ENCODE measurements at regions not wholly inside any gene's neighbourhood (a gene's known extent, or its start where the extent isn't known, plus 50 kb on each side); places are given as distances from the start of the nearest gene placed in this dataset.

DNA sequence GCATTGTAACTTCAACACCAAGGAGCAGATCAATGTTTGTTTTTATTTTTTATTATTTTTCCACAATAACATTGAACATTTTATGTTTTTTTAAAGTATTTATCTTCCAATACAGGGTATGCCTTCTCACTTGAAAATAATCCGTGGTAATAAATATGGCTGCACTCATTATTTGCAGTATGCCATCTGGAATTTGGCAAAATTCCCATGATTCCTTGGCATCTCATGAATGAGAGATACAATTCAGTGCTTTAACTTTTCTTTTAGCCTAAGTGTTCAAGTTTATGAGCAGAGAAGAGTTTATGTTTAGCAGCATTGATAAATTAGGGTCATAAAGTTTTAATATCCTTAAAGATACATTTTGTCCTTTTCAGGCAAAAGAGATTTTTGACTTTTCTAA is 1109.6 kb upstream of the ATXN8OS start:
- TF ChIP-seq, protein P1, sequence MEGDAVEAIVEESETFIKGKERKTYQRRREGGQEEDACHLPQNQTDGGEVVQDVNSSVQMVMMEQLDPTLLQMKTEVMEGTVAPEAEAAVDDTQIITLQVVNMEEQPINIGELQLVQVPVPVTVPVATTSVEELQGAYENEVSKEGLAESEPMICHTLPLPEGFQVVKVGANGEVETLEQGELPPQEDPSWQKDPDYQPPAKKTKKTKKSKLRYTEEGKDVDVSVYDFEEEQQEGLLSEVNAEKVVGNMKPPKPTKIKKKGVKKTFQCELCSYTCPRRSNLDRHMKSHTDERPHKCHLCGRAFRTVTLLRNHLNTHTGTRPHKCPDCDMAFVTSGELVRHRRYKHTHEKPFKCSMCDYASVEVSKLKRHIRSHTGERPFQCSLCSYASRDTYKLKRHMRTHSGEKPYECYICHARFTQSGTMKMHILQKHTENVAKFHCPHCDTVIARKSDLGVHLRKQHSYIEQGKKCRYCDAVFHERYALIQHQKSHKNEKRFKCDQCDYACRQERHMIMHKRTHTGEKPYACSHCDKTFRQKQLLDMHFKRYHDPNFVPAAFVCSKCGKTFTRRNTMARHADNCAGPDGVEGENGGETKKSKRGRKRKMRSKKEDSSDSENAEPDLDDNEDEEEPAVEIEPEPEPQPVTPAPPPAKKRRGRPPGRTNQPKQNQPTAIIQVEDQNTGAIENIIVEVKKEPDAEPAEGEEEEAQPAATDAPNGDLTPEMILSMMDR (IDR thresholded peaks at IDR 0.05) = no peak
- TF ChIP-seq POLR2AphosphoS5 (IDR thresholded peaks at IDR 0.05; ENCODE audit: low read depth, low read length) (no peak), TCF7L2 (IDR thresholded peaks at IDR 0.05; ENCODE audit: low read depth, low read length) (no peak), SIN3A (IDR thresholded peaks at IDR 0.05; ENCODE audit: borderline replicate concordance, insufficient read depth, low read depth, low read length) (no peak)
- TF ChIP-seq, protein P2, sequence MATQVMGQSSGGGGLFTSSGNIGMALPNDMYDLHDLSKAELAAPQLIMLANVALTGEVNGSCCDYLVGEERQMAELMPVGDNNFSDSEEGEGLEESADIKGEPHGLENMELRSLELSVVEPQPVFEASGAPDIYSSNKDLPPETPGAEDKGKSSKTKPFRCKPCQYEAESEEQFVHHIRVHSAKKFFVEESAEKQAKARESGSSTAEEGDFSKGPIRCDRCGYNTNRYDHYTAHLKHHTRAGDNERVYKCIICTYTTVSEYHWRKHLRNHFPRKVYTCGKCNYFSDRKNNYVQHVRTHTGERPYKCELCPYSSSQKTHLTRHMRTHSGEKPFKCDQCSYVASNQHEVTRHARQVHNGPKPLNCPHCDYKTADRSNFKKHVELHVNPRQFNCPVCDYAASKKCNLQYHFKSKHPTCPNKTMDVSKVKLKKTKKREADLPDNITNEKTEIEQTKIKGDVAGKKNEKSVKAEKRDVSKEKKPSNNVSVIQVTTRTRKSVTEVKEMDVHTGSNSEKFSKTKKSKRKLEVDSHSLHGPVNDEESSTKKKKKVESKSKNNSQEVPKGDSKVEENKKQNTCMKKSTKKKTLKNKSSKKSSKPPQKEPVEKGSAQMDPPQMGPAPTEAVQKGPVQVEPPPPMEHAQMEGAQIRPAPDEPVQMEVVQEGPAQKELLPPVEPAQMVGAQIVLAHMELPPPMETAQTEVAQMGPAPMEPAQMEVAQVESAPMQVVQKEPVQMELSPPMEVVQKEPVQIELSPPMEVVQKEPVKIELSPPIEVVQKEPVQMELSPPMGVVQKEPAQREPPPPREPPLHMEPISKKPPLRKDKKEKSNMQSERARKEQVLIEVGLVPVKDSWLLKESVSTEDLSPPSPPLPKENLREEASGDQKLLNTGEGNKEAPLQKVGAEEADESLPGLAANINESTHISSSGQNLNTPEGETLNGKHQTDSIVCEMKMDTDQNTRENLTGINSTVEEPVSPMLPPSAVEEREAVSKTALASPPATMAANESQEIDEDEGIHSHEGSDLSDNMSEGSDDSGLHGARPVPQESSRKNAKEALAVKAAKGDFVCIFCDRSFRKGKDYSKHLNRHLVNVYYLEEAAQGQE (IDR thresholded peaks at IDR 0.05; ENCODE audit: insufficient read depth in 1 of 2, low read depth in 2 of 2, low read length in 1 of 2) = no peak
